NCI-H82 treated with DMSO at 0.1 percent for 48 hours (cell line): ENCODE measurements at regions not wholly inside any gene's neighbourhood (a gene's known extent, or its start where the extent isn't known, plus 50 kb on each side); places are given as distances from the start of the nearest gene placed in this dataset.

ENCODE experiments used
- DNase-seq: peaks from one replicate; lab custom pipeline; 2025; ENCODE audit not compliant: unreplicated experiment; lab: John Stamatoyannopoulos, UW

- no peak for DNase-seq
Measured at GRCh38 chr1:17903386-17903785, 148.3 kb downstream of the ACTL8 start.

- DNase-seq, result no peak
Measured at GRCh38 chr1:17904290-17904689, 149.2 kb downstream of the ACTL8 start.

GRCh38 chr1:17907999-17908398, 152.9 kb downstream of the ACTL8 start:
- no peak for DNase-seq

GRCh38 chr1:17908945-17909344, 153.8 kb downstream of the ACTL8 start:
- no peak for DNase-seq

GRCh38 chr1:17909634-17910033, 154.5 kb downstream of the ACTL8 start:
- peak; percentile 7 for DNase-seq

- DNase-seq, result no peak
Measured at GRCh38 chr1:17911791-17912190, 156.7 kb downstream of the ACTL8 start.

- no peak for DNase-seq
Measured at GRCh38 chr1:17912491-17912890, 157.4 kb downstream of the ACTL8 start.

GRCh38 chr1:17913326-17914115, 158.4 kb downstream of the ACTL8 start:
- no peak for DNase-seq

- DNase-seq, result no peak
Measured at GRCh38 chr1:17914131-17914530, 159.0 kb downstream of the ACTL8 start.

GRCh38 chr1:17914987-17915386, 159.9 kb downstream of the ACTL8 start:
- DNase-seq, result no peak

- no peak for DNase-seq
Measured at GRCh38 chr1:17915511-17916197, 160.5 kb downstream of the ACTL8 start.

- DNase-seq, result no peak
Measured at GRCh38 chr1:17916702-17917101, 161.6 kb downstream of the ACTL8 start.

GRCh38 chr1:17919525-17920439, 164.6 kb downstream of the ACTL8 start:
- no peak for DNase-seq

- no peak for DNase-seq
Measured at GRCh38 chr1:17920881-17921640, 165.9 kb downstream of the ACTL8 start.

- peak; percentile 56 for DNase-seq
Measured at GRCh38 chr1:17922833-17923232, 167.7 kb downstream of the ACTL8 start.

- DNase-seq, result no peak
Measured at GRCh38 chr1:17923666-17924065, 168.5 kb downstream of the ACTL8 start.

GRCh38 chr1:17924578-17924977, 169.4 kb downstream of the ACTL8 start:
- DNase-seq, result no peak

GRCh38 chr1:17925290-17926237, 170.4 kb downstream of the ACTL8 start:
- no peak for DNase-seq

GRCh38 chr1:17926906-17927305, 171.8 kb downstream of the ACTL8 start:
- no peak for DNase-seq

GRCh38 chr1:17927952-17928351, 172.8 kb downstream of the ACTL8 start:
- DNase-seq, result no peak
